Activated CD4-positive, alpha-beta memory T cell treated with anti-CD3 and anti-CD28 coated beads for 36 hours (primary cell): ENCODE measurements at regions not wholly inside any gene's neighbourhood (a gene's known extent, or its start where the extent isn't known, plus 50 kb on each side); places are given as distances from the start of the nearest gene placed in this dataset.

ENCODE experiments used
- CTCF ChIA-PET: fragments of 350-600 bp; sonication (Branson Sonifier 250); formaldehyde crosslinking; loops from one replicate; lab custom pipeline; 2021; ENCODE audit warnings: antibody characterized with exemption, inconsistent platforms; lab: Charles Lee
- POLR2A ChIA-PET: fragments of 350-600 bp; sonication (Branson Sonifier 250); formaldehyde crosslinking; loops from one replicate; lab custom pipeline; 2021; ENCODE audit warnings: antibody characterized with exemption; lab: Charles Lee
- DNase-seq: peaks from one replicate; pipeline ENCODE4 v3.0.0-alpha.2; 2020
- H3K27ac Mint-ChIP-seq: one replicate; pipeline ENCODE4 v1.8.0; 2021; ENCODE audit warnings: mixed read lengths
- H3K27me3 Mint-ChIP-seq: one replicate; pipeline ENCODE4 v1.8.0; 2021; ENCODE audit warnings: mixed read lengths
- H3K36me3 Mint-ChIP-seq: one replicate; pipeline ENCODE4 v1.8.0; 2021; ENCODE audit warnings: mixed read lengths
- H3K4me1 Mint-ChIP-seq: one replicate; pipeline ENCODE4 v1.8.0; 2021; ENCODE audit warnings: low read depth, mixed read lengths
- H3K4me3 Mint-ChIP-seq: one replicate; pipeline ENCODE4 v1.8.0; 2021; ENCODE audit warnings: mild to moderate bottlenecking, mixed read lengths
- H3K9me3 Mint-ChIP-seq: one replicate; pipeline ENCODE4 v1.8.0; 2021; ENCODE audit warnings: mixed read lengths
- intact Hi-C: fragments of 100-400 bp; cut with micrococcal nuclease; formaldehyde crosslinking; loops from one replicate; pipeline ENCODE4 v1.15.1; 2023

DNA sequence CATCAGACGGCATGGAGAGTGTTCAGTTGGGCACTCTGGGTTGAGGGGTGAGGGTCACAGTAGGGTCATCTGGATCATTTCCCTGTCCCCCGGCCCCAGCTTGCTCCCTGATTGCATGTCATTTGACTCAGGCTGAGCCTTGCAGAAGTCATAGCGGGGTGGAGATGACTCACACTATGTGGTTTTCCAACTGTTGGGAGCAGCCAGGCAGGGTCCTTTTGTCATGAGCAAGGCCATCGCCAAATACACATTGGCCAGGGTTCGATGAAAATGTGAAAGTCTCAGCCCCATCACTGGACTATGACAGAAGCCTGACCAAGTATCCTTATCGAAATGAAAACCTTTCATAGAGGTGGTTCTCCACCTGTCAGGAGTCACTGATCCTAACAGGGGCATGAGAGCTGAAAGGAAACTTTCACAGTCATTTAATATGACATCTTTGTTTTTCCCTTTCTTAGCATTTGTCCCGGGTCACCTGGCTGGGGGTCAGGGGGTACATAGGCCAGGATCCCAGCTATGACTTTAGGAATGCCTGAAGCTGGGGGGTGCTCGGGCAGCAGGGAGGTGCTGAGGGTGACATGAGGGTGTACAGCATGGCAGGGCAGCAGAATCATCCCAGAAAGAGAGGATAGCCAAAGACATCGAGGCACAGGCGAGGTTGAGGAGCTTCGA, 70.2 kb upstream of the CD93 start:
- CTCF ChIA-PET: no interaction called here
- no peaks in the 10 kb centered on the region for H3K9me3 Mint-ChIP-seq
- peaks cover 11% of the 10 kb centered on the region for H3K4me1 Mint-ChIP-seq
- H3K36me3 Mint-ChIP-seq: no peaks in the 10 kb centered on the region
- intact Hi-C loops: no loop called here
- no peaks in the 10 kb centered on the region for H3K27me3 Mint-ChIP-seq
- POLR2A ChIA-PET: no interaction called here
- DNase-seq: no peak
- no peak overlapping the region for H3K27ac Mint-ChIP-seq
- H3K4me3 Mint-ChIP-seq: no peak overlapping the region

GRCh38 chr20:23155141-23155590, 69.0 kb upstream of the CD93 start:
- H3K4me1 Mint-ChIP-seq: peaks cover 11% of the 10 kb centered on the region
- no peaks in the 10 kb centered on the region for H3K36me3 Mint-ChIP-seq
- H3K27me3 Mint-ChIP-seq: no peaks in the 10 kb centered on the region
- H3K9me3 Mint-ChIP-seq: no peaks in the 10 kb centered on the region
- CTCF ChIA-PET: no interaction called here
- no peak overlapping the region for H3K27ac Mint-ChIP-seq
- no peak for DNase-seq
- POLR2A ChIA-PET: no interaction called here
- intact Hi-C loops: no loop called here
- H3K4me3 Mint-ChIP-seq: no peak overlapping the region

DNA sequence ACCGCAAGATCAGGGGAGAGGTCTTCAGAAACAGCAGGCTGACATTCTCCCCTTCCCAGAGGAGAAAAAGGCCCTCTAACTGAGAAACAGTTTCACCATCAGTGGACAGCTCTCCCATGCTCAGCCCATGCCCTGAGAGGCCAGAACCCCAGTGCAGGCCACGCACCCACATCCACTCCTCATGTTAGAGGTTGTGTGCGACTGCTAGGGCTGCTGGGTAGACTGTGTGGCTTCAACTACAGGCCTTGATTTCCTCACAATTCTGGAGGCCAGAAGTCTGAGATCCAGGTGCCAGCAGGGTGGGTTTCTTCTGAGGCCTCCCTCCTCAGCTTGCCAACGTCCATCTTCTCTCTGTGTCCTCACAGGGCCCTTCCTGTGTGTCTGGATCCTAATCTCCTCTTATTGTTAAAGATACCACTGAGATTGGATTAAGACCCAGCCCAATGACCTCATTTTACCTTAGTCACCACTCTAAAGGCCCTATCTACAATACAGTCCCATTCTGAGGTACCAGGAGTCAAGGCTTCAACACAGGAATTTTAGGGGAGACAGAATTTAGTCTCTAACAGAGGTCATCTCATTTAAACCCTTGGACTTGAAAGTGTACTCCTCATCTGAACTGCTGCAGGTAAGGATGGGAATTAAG, 67.7 kb upstream of the CD93 start:
- Mint-ChIP-seq H3K27ac (no peak overlapping the region), H3K36me3 (no peaks in the 10 kb centered on the region), H3K4me1 (no peaks in the 10 kb centered on the region), H3K4me3 (no peak overlapping the region), H3K27me3 (no peaks in the 10 kb centered on the region), H3K9me3 (no peaks in the 10 kb centered on the region)
- intact Hi-C loops: no loop called here
- no peak for DNase-seq
- CTCF ChIA-PET: no interaction called here
- POLR2A ChIA-PET: no interaction called here

- Mint-ChIP-seq H3K27ac (no peak overlapping the region), H3K36me3 (no peaks in the 10 kb centered on the region), H3K4me3 (no peak overlapping the region), H3K27me3 (no peaks in the 10 kb centered on the region), H3K4me1 (peaks cover 3% of the 10 kb centered on the region), H3K9me3 (no peaks in the 10 kb centered on the region)
- intact Hi-C loops: no loop called here
- CTCF ChIA-PET: interaction anchor here (0.7 kb wide), 1 partner anchor 461 kb away, joined by 3 read pairs; no protein-coding TSS in a partner anchor
- POLR2A ChIA-PET: no interaction called here
- no peak for DNase-seq
These were observed 66.8 kb upstream of the CD93 start for GRCh38 chr20:23152902-23153301.

DNA sequence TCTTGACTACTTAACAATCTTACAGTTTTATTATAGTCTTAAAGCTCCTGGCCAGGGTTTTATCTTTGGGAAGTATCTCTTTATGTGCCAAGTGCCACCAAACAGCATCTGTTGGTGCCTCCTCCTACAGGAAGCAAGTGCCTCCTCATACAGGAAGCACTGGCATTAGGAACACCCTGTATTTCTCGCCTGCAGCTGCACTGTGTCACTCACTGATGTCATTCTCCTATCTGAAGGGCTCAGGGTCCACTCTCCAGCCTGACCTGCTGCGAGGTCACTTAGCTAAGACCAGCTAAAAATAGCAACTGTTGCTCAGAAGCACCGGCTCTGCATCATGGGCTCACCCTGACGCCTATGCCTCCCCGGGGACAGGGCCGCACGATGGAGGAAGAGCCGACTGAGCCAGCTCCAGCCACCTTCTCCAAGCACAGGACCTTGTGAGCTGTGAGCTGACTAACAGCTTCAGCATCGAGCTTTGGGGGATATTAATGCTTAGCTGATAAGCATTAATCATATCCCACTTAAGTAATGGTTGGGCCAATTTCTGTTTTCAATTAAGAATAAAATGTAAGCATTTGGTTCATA, 66.3 kb upstream of the CD93 start:
- Mint-ChIP-seq H3K27me3 (no peaks in the 10 kb centered on the region), H3K4me3 (no peak overlapping the region), H3K27ac (no peak overlapping the region), H3K9me3 (no peaks in the 10 kb centered on the region), H3K36me3 (no peaks in the 10 kb centered on the region), H3K4me1 (peaks cover 8% of the 10 kb centered on the region)
- no peak for DNase-seq
- ChIA-PET POLR2A (no interaction called here), CTCF (interaction anchor here (0.7 kb wide), 1 partner anchor 461 kb away, joined by 3 read pairs; no protein-coding TSS in a partner anchor)
- intact Hi-C loops: no loop called here

DNA sequence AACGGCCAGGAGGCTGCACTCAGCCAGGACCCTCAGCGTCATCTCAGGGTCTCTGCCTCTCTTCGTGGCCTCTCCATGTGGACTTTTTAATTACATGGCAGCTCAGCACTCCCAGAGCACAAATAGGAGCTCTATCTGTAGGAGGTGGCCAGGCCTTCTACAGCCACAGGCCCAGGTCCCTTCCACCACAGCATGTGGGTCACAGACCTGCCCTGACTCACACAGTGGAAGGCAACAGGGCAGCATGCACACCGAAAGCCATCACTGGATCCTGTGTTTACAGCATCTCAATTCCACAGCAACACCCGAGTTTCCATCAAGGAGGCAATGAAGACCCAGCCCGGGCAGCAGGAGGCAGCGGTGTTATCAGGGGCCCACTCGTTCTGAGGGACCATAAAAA, 65.8 kb upstream of the CD93 start:
- Mint-ChIP-seq H3K27me3 (no peaks in the 10 kb centered on the region), H3K27ac (no peak overlapping the region), H3K36me3 (no peaks in the 10 kb centered on the region), H3K4me1 (peaks cover 10% of the 10 kb centered on the region), H3K9me3 (no peaks in the 10 kb centered on the region), H3K4me3 (no peak overlapping the region)
- ChIA-PET CTCF (no interaction called here), POLR2A (no interaction called here)
- DNase-seq: no peak
- intact Hi-C loops: no loop called here

- no peaks in the 10 kb centered on the region for H3K27me3 Mint-ChIP-seq
- ChIA-PET CTCF (no interaction called here), POLR2A (no interaction called here)
- intact Hi-C loops: no loop called here
- H3K27ac Mint-ChIP-seq: no peak overlapping the region
- no peak for DNase-seq
- peaks cover 10% of the 10 kb centered on the region for H3K4me1 Mint-ChIP-seq
- H3K36me3 Mint-ChIP-seq: no peaks in the 10 kb centered on the region
- no peaks in the 10 kb centered on the region for H3K9me3 Mint-ChIP-seq
- no peak overlapping the region for H3K4me3 Mint-ChIP-seq
These were observed 65.0 kb upstream of the CD93 start for GRCh38 chr20:23151008-23151703.

- no peak overlapping the region for H3K27ac Mint-ChIP-seq
- POLR2A ChIA-PET: no interaction called here
These were observed 64.3 kb upstream of the CD93 start for GRCh38 chr20:23150304-23151007.

DNA sequence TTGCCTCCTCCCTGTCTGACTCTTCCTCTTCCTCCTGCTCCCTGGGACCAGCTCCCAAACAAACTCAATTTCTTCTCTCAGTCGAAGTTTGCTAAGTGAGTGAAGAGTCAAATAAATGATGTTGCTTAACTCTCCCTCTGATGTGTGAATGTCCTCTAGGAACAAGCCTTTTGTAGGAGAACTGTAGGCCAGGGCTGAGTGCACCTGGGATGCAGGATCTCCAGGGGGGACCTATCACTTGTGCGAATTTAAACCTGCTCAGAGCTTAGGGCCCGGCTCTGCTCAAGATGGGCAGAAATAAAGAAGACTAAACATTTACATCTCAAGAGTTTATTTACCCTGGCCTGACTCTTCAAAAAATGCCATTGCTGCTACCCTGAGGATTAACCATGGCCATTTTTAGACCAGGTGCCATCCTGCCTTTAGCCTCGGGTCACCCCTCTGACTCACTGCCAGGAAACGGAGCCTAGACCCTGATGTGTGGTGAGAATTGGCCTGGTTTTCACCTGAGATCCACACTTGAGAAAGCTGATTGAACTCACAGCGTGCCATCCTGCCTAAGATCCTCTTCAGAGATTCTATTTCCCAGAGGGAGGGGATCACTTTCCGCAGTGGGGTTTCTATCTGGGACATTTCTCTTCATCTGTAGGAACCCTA, 63.6 kb upstream of the CD93 start:
- Mint-ChIP-seq H3K36me3 (no peaks in the 10 kb centered on the region), H3K27me3 (peaks cover 5% of the 10 kb centered on the region), H3K9me3 (no peaks in the 10 kb centered on the region), H3K4me1 (peaks cover 10% of the 10 kb centered on the region), H3K4me3 (no peak overlapping the region), H3K27ac (no peak overlapping the region)
- no peak for DNase-seq
- intact Hi-C loops: loop anchor here (5.0 to 10.0 kb wide), 4 partner anchors 62 to 345 kb away; partner anchors contain the start of genes CD93, CST8, NAPB and NXT1
- ChIA-PET POLR2A (no interaction called here), CTCF (no interaction called here)

More at GRCh38 chr20:23150304-23151007, 64.3 kb upstream of the CD93 start:
- CTCF ChIA-PET: no interaction called here
- Mint-ChIP-seq H3K9me3 (no peaks in the 10 kb centered on the region), H3K4me3 (no peak overlapping the region), H3K27me3 (no peaks in the 10 kb centered on the region), H3K36me3 (no peaks in the 10 kb centered on the region), H3K4me1 (peaks cover 10% of the 10 kb centered on the region)
- DNase-seq: no peak
- intact Hi-C loops: no loop called here

DNA sequence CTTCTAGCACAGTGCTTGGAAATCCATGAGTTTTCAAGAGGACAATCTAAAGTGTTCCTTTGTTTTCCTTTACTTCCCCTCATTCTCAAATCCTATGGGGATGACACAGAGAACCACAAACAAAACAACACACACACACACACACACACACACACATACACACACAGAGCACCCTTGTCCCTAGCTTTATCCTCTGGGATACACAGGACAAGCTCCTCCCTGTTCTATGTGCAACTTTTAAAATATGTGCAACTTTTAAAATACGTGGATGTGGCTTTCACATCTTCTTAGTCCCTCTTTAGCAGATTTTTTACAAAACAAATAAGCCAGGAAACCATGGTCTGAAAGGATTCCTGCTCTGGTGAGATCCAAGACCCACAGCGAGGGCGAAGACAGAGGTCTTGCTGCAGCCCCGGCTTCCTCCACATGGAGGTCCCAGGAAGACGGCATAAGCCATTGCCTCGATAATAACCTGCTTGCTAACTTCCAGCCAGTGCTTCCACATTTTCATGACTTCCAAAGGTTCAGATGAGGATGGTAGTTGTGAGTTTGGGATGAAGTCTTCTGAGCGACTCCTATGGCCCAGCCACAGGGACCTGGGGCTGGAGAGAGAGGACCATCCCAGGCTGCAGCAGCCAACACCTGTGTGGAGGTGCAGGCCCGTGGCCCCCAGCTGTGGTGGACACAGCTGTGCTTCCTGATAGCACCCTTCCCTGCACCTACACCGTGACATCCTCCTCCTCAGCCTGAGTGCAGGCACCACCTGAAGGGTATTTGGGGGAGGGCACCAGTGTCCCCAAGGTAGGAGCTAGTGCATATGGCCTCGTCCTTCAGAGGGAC, 62.8 kb upstream of the CD93 start:
- H3K4me1 Mint-ChIP-seq: peaks cover 10% of the 10 kb centered on the region
- CTCF ChIA-PET: no interaction called here

More for the DNA sequence above, 62.8 kb upstream of the CD93 start:
- H3K27me3 Mint-ChIP-seq: peaks cover 5% of the 10 kb centered on the region
- H3K27ac Mint-ChIP-seq: no peak overlapping the region
- intact Hi-C loops: loop anchor here (5.0 to 10.0 kb wide), 4 partner anchors 62 to 346 kb away; partner anchors contain the start of genes CD93, CST8, NAPB and NXT1
- no peak overlapping the region for H3K4me3 Mint-ChIP-seq
- no peak for DNase-seq
- no peaks in the 10 kb centered on the region for H3K36me3 Mint-ChIP-seq
- H3K9me3 Mint-ChIP-seq: no peaks in the 10 kb centered on the region
- POLR2A ChIA-PET: no interaction called here
